ENCODE measurements at regions not wholly inside any gene's neighbourhood (a gene's known extent, or its start where the extent isn't known, plus 50 kb on each side); places are given as distances from the start of the nearest gene placed in this dataset.

- TF ChIP-seq CTCF (IDR thresholded peaks at IDR 0.05; ENCODE audit: low read length) (no peak), EZH2 (optimal IDR thresholded peaks at IDR 0.05; ENCODE audit: low read depth, low read length) (no peak), EZH2phosphoT487 (IDR thresholded peaks at IDR 0.05; ENCODE audit: low read length) (no peak)
Measured at GRCh38 chr22:47375621-47376321, 613.3 kb downstream of the TBC1D22A start.

Data from MM.1S (cell line).